ENCODE measurements at regions not wholly inside any gene's neighbourhood (a gene's known extent, or its start where the extent isn't known, plus 50 kb on each side); places are given as distances from the start of the nearest gene placed in this dataset.

GRCh38 chr15:39177561-39177960, 403.3 kb upstream of the THBS1 start:
- TF ChIP-seq CTCF (IDR thresholded peaks at IDR 0.05) (no peak), EP300 (IDR thresholded peaks at IDR 0.05) (no peak), SREBF2 (IDR thresholded peaks at IDR 0.05) (no peak), TP53 (CRISPR knock-in tag; IDR thresholded peaks at IDR 0.05) (no peak), RCOR1 (IDR thresholded peaks at IDR 0.05; ENCODE audit: low read depth, low read length) (no peak), FOXS1 (CRISPR knock-in tag; IDR thresholded peaks at IDR 0.05) (no peak), JUN (IDR thresholded peaks at IDR 0.05) (no peak), JUNB (IDR thresholded peaks at IDR 0.05) (no peak)
- TF ChIP-seq, protein P1, sequence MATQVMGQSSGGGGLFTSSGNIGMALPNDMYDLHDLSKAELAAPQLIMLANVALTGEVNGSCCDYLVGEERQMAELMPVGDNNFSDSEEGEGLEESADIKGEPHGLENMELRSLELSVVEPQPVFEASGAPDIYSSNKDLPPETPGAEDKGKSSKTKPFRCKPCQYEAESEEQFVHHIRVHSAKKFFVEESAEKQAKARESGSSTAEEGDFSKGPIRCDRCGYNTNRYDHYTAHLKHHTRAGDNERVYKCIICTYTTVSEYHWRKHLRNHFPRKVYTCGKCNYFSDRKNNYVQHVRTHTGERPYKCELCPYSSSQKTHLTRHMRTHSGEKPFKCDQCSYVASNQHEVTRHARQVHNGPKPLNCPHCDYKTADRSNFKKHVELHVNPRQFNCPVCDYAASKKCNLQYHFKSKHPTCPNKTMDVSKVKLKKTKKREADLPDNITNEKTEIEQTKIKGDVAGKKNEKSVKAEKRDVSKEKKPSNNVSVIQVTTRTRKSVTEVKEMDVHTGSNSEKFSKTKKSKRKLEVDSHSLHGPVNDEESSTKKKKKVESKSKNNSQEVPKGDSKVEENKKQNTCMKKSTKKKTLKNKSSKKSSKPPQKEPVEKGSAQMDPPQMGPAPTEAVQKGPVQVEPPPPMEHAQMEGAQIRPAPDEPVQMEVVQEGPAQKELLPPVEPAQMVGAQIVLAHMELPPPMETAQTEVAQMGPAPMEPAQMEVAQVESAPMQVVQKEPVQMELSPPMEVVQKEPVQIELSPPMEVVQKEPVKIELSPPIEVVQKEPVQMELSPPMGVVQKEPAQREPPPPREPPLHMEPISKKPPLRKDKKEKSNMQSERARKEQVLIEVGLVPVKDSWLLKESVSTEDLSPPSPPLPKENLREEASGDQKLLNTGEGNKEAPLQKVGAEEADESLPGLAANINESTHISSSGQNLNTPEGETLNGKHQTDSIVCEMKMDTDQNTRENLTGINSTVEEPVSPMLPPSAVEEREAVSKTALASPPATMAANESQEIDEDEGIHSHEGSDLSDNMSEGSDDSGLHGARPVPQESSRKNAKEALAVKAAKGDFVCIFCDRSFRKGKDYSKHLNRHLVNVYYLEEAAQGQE (IDR thresholded peaks at IDR 0.05) = no peak
- TF ChIP-seq, protein P2, sequence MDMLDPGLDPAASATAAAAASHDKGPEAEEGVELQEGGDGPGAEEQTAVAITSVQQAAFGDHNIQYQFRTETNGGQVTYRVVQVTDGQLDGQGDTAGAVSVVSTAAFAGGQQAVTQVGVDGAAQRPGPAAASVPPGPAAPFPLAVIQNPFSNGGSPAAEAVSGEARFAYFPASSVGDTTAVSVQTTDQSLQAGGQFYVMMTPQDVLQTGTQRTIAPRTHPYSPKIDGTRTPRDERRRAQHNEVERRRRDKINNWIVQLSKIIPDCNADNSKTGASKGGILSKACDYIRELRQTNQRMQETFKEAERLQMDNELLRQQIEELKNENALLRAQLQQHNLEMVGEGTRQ (IDR thresholded peaks at IDR 0.05) = no peak

Data from A549 (cell line).